Coronary artery (tissue), 2 donors: ENCODE measurements at regions not wholly inside any gene's neighbourhood (a gene's known extent, or its start where the extent isn't known, plus 50 kb on each side); places are given as distances from the start of the nearest gene placed in this dataset.
"Not testable (repeated sequence)": the region's sequence is repeated elsewhere in the genome, so short reads cannot be mapped to it uniquely, and the experiment has no call there.

Experiments
- DNase-seq: peaks from one replicate; pipeline ENCODE4 v3.0.0-alpha.2; 2017; ENCODE audit warnings: low spot score
- H3K27ac ChIP-seq, 2 donors: fragments of 200-600 bp; sonication (generic); one replicate each; pipeline ENCODE4 v1.5.1; 2016 to 2019
- H3K4me3 ChIP-seq: fragments of 200-600 bp; sonication (generic); 2 replicates; pipeline ENCODE4 v1.5.1; 2016; ENCODE audit warnings: mild to moderate bottlenecking, moderate library complexity
- CTCF ChIP-seq: fragments of 200-600 bp; sonication (generic); IDR thresholded peaks from one replicate; pipeline ENCODE4 v1.5.1; 2019; ENCODE audit warnings: antibody characterized with exemption

GRCh38 chr1:54474310-54475251 is 68.4 kb upstream of the SSBP3 start:
- no peak for DNase-seq
- TF ChIP-seq CTCF: no peak
- peak overlapping the region; percentile 73 for H3K4me3 ChIP-seq
- H3K27ac ChIP-seq: no peak overlapping the region

DNA sequence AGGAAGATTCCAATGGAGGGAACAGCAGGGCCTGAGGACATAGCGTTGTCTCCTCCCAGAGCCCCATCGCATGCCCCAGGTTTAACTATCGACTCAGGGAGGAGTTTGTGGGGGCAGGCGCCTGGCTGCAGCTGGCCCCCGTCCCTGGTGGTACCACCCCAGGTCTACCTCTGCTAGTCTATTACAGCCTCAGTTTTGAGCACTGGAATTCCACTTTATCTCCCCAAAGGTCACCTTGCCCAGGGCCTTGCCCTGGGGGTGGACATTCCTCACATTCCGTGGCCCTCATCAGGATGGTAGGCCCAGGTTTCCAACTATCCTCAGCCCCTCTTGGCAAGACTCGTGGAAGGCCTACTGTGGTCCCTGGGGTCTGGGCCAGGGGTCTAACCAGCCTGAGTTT is 65.4 kb upstream of the SSBP3 start:
- H3K27ac ChIP-seq: no peak overlapping the region
- no peak overlapping the region for H3K4me3 ChIP-seq
- DNase-seq: no peak
- no peak for TF ChIP-seq CTCF

DNA sequence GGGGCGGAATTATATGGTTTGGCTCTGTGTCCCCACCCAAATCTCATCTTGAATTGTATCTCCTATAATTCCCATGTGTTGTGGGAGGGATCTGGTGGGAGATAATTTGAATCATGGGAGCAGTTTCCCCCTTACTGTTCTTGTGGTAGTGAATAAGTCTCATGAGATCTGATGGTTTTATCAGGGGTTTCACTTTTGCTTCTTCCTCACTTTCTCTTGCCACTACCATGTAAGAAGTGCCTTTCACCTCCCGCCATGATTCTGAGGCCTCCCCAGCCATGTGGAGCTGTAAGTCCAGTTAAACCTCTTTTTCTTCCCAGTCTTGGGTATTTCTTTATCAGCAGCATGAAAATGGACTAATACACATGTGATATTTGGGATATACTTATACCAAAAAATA is 63.2 kb upstream of the SSBP3 start:
- not testable (repeated sequence) for DNase-seq, H3K27ac ChIP-seq, H3K4me3 ChIP-seq

- not testable (repeated sequence) for DNase-seq, H3K27ac ChIP-seq, H3K4me3 ChIP-seq
These were observed 62.3 kb upstream of the SSBP3 start for GRCh38 chr1:54468288-54469084.

GRCh38 chr1:54465351-54465811 is 59.2 kb upstream of the SSBP3 start:
- DNase-seq: peak; percentile 56
- Histone ChIP-seq H3K27ac (no peak overlapping the region), H3K4me3 (no peak overlapping the region)
- TF ChIP-seq CTCF: no peak

GRCh38 chr1:54464477-54465146 is 58.4 kb upstream of the SSBP3 start:
- H3K4me3 ChIP-seq: no peak overlapping the region
- DNase-seq: peak; percentile 64
- no peak for TF ChIP-seq CTCF

GRCh38 chr1:54464031-54464476 is 57.9 kb upstream of the SSBP3 start:
- Histone ChIP-seq H3K4me3 (no peak overlapping the region), H3K27ac (no peak overlapping the region)
- TF ChIP-seq CTCF: no peak
- DNase-seq: peak; percentile 40

More at GRCh38 chr1:54464477-54465146, 58.4 kb upstream of the SSBP3 start:
- H3K27ac ChIP-seq: no peak overlapping the region
